Testis (tissue), 2 donors: ENCODE measurements at regions not wholly inside any gene's neighbourhood (a gene's known extent, or its start where the extent isn't known, plus 50 kb on each side); places are given as distances from the start of the nearest gene placed in this dataset.

Source experiments
- DNase-seq: peaks from one replicate; pipeline ENCODE4 v3.0.0-alpha.2; 2019
- H3K27ac ChIP-seq, 2 donors: fragments of 200-600 bp; sonication (generic); one replicate each; pipeline ENCODE4 v1.5.1; 2019
- H3K27me3 ChIP-seq: fragments of 200-600 bp; sonication (generic); one replicate; pipeline ENCODE4 v1.5.1; 2019
- H3K36me3 ChIP-seq: fragments of 200-600 bp; sonication (generic); one replicate; pipeline ENCODE4 v1.5.1; 2017; ENCODE audit warnings: low read depth; ENCODE audit errors: missing control alignments
- H3K4me1 ChIP-seq: fragments of 200-600 bp; sonication (generic); one replicate; pipeline ENCODE4 v1.5.1; 2019
- H3K4me3 ChIP-seq, 2 donors: fragments of 200-600 bp; sonication (generic); one replicate each; pipeline ENCODE4 v1.5.1; 2017 to 2019
- H3K9me3 ChIP-seq: fragments of 200-600 bp; sonication (generic); one replicate; pipeline ENCODE4 v1.5.1; 2017
- CTCF ChIP-seq, 3 experiments: fragments of 450-650 bp in 2 of 3; fragments of 200-600 bp in 1 of 3; sonication (generic) in 1 of 3; IDR thresholded peaks; one replicate each; pipeline ENCODE4 v1.5.1; 2016 to 2019; ENCODE audit warnings: antibody characterized with exemption in 3 of 3, mild to moderate bottlenecking in 2 of 3, moderate library complexity in 1 of 3
- POLR2A ChIP-seq: fragments of 450-650 bp; IDR thresholded peaks from one replicate; pipeline ENCODE4 v1.6.1; 2017; ENCODE audit warnings: antibody characterized with exemption, mild to moderate bottlenecking, moderate library complexity
- WGBS, 2 donors: methylation state at CpG; one replicate each; pipeline ENCODE4 v1.1.5; 2018; 5-methylcytosine and 5-hydroxymethylcytosine counted together
- intact Hi-C: fragments of 100-400 bp; cut with DNase I; formaldehyde crosslinking; loops from one replicate; pipeline ENCODE4 v1.15.1; 2023; ENCODE audit warnings: low total_unique reads

DNA sequence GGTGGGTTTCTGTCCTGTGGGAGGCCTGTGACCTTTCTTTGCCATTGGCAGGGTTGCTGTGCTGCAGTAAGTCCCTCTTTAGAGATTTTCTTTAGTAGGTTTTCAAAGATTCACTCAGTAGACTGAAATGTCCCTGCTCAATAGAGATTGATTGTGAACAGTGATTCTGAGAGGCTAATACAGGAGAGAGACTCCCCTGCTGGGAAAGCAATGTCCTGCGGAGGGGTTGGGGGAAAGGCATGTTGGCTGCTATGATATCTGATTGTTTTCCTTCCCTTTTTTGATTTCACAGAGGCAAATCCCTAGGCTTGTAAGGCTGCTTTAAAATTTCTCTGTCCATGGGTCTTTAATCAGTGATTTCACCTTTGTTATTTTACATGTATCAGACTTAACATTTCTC is 589.9 kb downstream of the ADGRL2 start:
- Histone ChIP-seq H3K4me1 (no peaks in the 10 kb centered on the region), H3K27me3 (no peaks in the 10 kb centered on the region), H3K36me3 (no peaks in the 10 kb centered on the region), H3K27ac (no peak overlapping the region), H3K9me3 (no peaks in the 10 kb centered on the region), H3K4me3 (no peak overlapping the region)
- intact Hi-C loops, result no loop called here
- TF ChIP-seq POLR2A (no peak), CTCF (IDR thresholded peaks at IDR 0.05) (no peak)
- 81 to 83% methylated on average over 1 of the region's 1 CpG for WGBS, 2 donors
- DNase-seq, result no peak

DNA sequence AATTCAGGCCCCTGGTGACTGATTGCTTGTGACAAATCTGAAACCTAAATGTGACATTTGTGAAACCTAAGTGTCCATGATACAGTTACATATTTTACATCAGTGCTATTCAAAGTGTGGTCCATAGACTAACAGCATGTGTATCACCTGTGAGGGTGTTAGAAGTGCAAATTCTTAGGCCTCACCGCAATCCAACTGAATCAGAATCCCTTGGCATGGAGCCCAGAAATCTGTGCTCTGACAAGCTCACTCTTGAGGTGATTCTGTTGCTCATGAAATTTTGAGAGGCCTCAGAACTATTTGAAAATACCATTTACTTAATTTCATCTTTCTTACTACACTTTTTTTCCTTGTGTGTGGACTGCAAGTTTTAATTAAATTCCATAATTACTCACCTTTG is 587.9 kb downstream of the ADGRL2 start:
- WGBS, 2 donors, result 67 to 80% methylated on average over 1 of the region's 1 CpG
- H3K4me3 ChIP-seq, result no peak overlapping the region
- no peaks in the 10 kb centered on the region for H3K4me1 ChIP-seq
- H3K9me3 ChIP-seq, result no peaks in the 10 kb centered on the region
- no peak for TF ChIP-seq POLR2A
- no peak for TF ChIP-seq CTCF (IDR thresholded peaks at IDR 0.05)
- no peaks in the 10 kb centered on the region for H3K36me3 ChIP-seq
- H3K27me3 ChIP-seq, result no peaks in the 10 kb centered on the region
- intact Hi-C loops, result no loop called here
- H3K27ac ChIP-seq, result no peak overlapping the region
- DNase-seq, result no peak

DNA sequence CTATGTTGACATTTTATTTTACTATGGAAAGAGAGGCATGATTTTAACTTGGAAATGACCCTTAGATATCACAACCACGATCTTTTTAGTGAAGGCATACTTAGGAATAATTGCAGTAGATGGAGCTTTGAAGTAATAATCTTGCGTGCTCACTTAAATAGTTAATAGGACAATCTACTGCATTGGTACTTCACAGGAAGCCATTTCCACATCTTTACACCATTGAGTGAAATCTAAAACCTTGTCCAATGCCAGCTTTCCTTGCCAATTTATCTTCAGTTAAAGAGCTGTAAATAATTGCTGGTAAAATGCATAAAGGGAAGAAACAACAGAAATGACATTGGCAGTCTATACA is 586.3 kb downstream of the ADGRL2 start:
- no peak overlapping the region for H3K4me3 ChIP-seq
- no peaks in the 10 kb centered on the region for H3K9me3 ChIP-seq
- no peak for DNase-seq
- no peaks in the 10 kb centered on the region for H3K36me3 ChIP-seq
- intact Hi-C loops, result no loop called here
- H3K27ac ChIP-seq, result no peak overlapping the region
- no peaks in the 10 kb centered on the region for H3K4me1 ChIP-seq
- WGBS, 2 donors, result 70 to 71% methylated on average over 2 of the region's 2 CpGs
- TF ChIP-seq CTCF (IDR thresholded peaks at IDR 0.05) (no peak), POLR2A (no peak)
- no peaks in the 10 kb centered on the region for H3K27me3 ChIP-seq

DNA sequence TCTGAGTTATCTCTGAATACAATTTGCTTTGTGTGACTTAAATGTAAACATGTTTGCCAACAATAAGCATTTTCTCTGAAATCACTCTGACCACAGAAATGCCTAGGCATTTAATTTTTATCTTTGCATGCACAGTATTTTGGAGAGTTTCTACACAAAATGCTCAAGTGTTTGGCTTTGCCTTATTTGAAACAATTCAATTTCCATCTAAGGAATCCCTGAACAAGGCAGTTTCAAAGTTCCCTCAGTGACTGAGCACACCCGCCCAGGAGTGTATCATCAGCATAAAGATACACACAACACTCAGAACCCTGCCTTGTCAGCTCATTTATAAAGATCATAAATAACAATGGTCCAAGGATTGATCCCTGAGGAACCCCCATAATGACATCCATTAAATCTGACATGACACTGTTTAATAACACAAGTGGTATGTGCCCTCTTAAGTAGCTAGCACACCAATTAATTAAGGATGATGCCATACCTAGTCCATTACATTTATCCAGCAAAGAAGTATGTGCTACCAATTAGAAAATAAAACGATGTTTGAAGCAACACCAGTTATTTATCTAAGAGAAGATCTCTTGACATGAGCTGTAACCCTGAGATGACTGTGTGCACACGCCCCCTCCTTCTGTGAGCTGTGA is 585.8 kb downstream of the ADGRL2 start:
- intact Hi-C loops, result no loop called here
- no peak for TF ChIP-seq CTCF (IDR thresholded peaks at IDR 0.05)
- no peak for TF ChIP-seq POLR2A
- Histone ChIP-seq H3K27ac (no peak overlapping the region), H3K9me3 (no peaks in the 10 kb centered on the region), H3K4me1 (no peaks in the 10 kb centered on the region), H3K27me3 (no peaks in the 10 kb centered on the region), H3K4me3 (no peak overlapping the region), H3K36me3 (no peaks in the 10 kb centered on the region)
- no peak for DNase-seq
- 74 to 78% methylated on average over 3 of the region's 3 CpGs for WGBS, 2 donors

DNA sequence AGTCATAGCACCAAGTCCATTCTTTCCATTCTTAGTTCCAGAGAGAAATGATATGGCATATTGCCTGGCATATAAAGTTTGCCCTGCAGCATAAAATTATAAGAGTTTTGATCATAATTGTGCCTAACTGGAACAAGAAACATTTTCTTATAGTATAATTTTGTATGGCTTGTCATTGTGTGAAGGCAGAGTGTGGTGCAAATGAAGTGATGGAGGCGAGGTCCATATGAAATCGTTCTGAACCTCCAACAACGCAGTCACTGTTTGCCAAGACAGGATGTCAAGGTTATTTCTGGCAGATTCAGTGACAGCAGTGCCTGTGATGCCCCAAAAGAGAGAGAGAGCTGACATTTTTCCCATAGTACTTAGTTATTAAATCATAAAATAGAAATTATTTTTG is 584.0 kb downstream of the ADGRL2 start:
- Histone ChIP-seq H3K27me3 (no peaks in the 10 kb centered on the region), H3K9me3 (no peaks in the 10 kb centered on the region), H3K4me1 (no peaks in the 10 kb centered on the region), H3K27ac (no peak overlapping the region), H3K36me3 (no peaks in the 10 kb centered on the region), H3K4me3 (no peak overlapping the region)
- no peak for TF ChIP-seq POLR2A
- no peak for TF ChIP-seq CTCF (IDR thresholded peaks at IDR 0.05)
- intact Hi-C loops, result no loop called here
- WGBS, 2 donors, result 77 to 82% methylated on average over 3 of the region's 3 CpGs
- no peak for DNase-seq
